Adrenal gland (tissue), 5 donors: ENCODE measurements at regions not wholly inside any gene's neighbourhood (a gene's known extent, or its start where the extent isn't known, plus 50 kb on each side); places are given as distances from the start of the nearest gene placed in this dataset.

Source experiments
- CTCF ChIP-seq, 6 experiments: fragments of 450-650 bp in 4 of 6; fragments of 200-600 bp in 2 of 6; sonication (generic) in 1 of 6; IDR thresholded peaks; 1 replicate in 5 of 6; 2 replicates in 1 of 6; pipeline versions ENCODE4 v1.5.1 to v1.8.0; 2016 to 2021; ENCODE audit warnings: antibody characterized with exemption in 6 of 6, mild to moderate bottlenecking in 2 of 6, moderate library complexity in 1 of 6
- POLR2A ChIP-seq, 2 donors: fragments of 450-650 bp; IDR thresholded peaks; one replicate each; pipeline ENCODE4 v1.6.1; 2017; ENCODE audit warnings: antibody characterized with exemption in 2 of 2, mild to moderate bottlenecking in 2 of 2, moderate library complexity in 1 of 2
- donor health status: DM: no; HTN: no; CAD: no.

GRCh38 chr10:30784524-30784896 is 155.0 kb upstream of the LYZL2 start:
- TF ChIP-seq CTCF (IDR thresholded peaks at IDR 0.05) = no peak
- no peak for TF ChIP-seq POLR2A (IDR thresholded peaks at IDR 0.05)
